ENCODE measurements at regions not wholly inside any gene's neighbourhood (a gene's known extent, or its start where the extent isn't known, plus 50 kb on each side); places are given as distances from the start of the nearest gene placed in this dataset.
"Not testable (repeated sequence)": the region's sequence is repeated elsewhere in the genome, so short reads cannot be mapped to it uniquely, and the experiment has no call there.

- no peak for DNase-seq
These were observed 69.8 kb downstream of the RMI2 start for GRCh38 chr16:11414815-11415775.

- no peak for DNase-seq
These were observed 71.2 kb downstream of the RMI2 start for GRCh38 chr16:11416228-11417001.

GRCh38 chr16:11417487-11417886 lies 72.2 kb downstream of the RMI2 start:
- no peak for DNase-seq

GRCh38 chr16:11418506-11418905 lies 73.2 kb downstream of the RMI2 start:
- DNase-seq = no peak

- DNase-seq = not testable (repeated sequence)
These were observed 74.8 kb downstream of the RMI2 start for GRCh38 chr16:11420067-11420466.

- DNase-seq = no peak
These were observed 75.6 kb downstream of the RMI2 start for GRCh38 chr16:11420895-11421294.

GRCh38 chr16:11422381-11423314 lies 77.4 kb downstream of the RMI2 start:
- no peak for DNase-seq

- no peak for DNase-seq
These were observed 78.3 kb downstream of the RMI2 start for GRCh38 chr16:11423315-11424117.

GRCh38 chr16:11424118-11424460 lies 78.8 kb downstream of the RMI2 start:
- DNase-seq = no peak

- DNase-seq = no peak
These were observed 79.9 kb downstream of the RMI2 start for GRCh38 chr16:11425140-11425539.

- DNase-seq = no peak
These were observed 83.3 kb downstream of the RMI2 start for GRCh38 chr16:11428623-11428953.

GRCh38 chr16:11429123-11429522 lies 83.9 kb downstream of the RMI2 start:
- DNase-seq = no peak

GRCh38 chr16:11429823-11430222 lies 84.6 kb downstream of the RMI2 start:
- DNase-seq = no peak

- no peak for DNase-seq
These were observed 85.5 kb downstream of the RMI2 start for GRCh38 chr16:11430601-11431317.

GRCh38 chr16:11431915-11432465 lies 86.7 kb downstream of the RMI2 start:
- DNase-seq = no peak

- no peak for DNase-seq
These were observed 87.7 kb downstream of the RMI2 start for GRCh38 chr16:11432856-11433395.

GRCh38 chr16:11435576-11435975 lies 90.3 kb downstream of the RMI2 start:
- no peak for DNase-seq

- DNase-seq = no peak
These were observed 91.8 kb downstream of the RMI2 start for GRCh38 chr16:11437069-11437468.
